ENCODE measurements at regions not wholly inside any gene's neighbourhood (a gene's known extent, or its start where the extent isn't known, plus 50 kb on each side); places are given as distances from the start of the nearest gene placed in this dataset.

DNA sequence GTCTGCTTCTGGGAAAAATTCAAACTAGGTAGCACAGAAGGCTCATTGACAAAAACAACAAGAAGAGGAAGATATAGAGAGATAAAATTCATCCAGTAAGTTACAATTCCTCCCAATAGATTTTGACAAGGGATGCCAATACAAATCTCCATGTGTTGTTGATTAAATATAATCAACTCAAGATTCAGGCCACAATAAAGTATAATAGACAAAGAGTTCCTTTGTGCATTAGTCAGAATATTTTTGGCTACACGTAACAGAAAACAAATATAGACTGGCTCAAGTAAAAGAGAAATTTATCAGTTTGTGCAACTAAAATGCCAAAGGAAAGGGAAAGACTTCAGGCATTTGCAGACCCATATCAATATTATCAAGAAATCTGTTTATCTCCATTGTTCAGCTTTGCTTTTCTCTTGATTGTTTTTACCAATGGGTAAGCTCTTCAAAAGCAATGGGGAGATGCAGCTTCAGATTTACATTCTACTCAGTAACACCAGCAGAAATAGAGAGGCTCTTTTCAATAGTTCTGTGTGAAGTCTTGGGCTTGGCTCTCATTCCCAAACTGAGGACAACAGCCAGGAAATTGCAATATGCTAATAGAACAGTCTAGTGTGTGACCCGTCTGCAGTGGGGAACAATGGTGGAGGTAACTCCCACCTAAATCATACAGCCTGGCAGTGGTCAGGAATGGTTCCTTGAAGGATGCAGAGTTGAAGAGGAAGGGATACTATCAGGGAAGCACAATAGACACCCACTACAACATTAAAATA is 77.6 kb upstream of the PROK2 start (continued):
- TF ChIP-seq, protein P1, sequence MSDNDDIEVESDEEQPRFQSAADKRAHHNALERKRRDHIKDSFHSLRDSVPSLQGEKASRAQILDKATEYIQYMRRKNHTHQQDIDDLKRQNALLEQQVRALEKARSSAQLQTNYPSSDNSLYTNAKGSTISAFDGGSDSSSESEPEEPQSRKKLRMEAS (IDR thresholded peaks at IDR 0.05) = no peak
- TF ChIP-seq CHD2 (IDR thresholded peaks at IDR 0.05; ENCODE audit: low read length) (no peak), CBX5 (IDR thresholded peaks at IDR 0.05; ENCODE audit: low read depth, low read length) (no peak), CHD1 (IDR thresholded peaks at IDR 0.05; ENCODE audit: low read depth, low read length) (no peak), TCF12 (IDR thresholded peaks at IDR 0.05; ENCODE audit: low read depth, low read length) (no peak), RAD21 (IDR thresholded peaks at IDR 0.05 in 1 of 2, conservative IDR thresholded peaks at IDR 0.05 in 1 of 2; ENCODE audit: low read depth in 2 of 2, low read length in 2 of 2) (no peak), PHF8 (conservative IDR thresholded peaks at IDR 0.05; ENCODE audit: low read depth, low read length) (no peak), ZNF274 (IDR thresholded peaks at IDR 0.05; ENCODE audit: borderline replicate concordance, extremely low read depth, low read length) (no peak)

Data from H1 (cell line).